ENCODE measurements at regions not wholly inside any gene's neighbourhood (a gene's known extent, or its start where the extent isn't known, plus 50 kb on each side); places are given as distances from the start of the nearest gene placed in this dataset.

- TF ChIP-seq CTCF (IDR thresholded peaks at IDR 0.05) (no peak), POLR2A (IDR thresholded peaks at IDR 0.05) (no peak)
- WGBS, 2 donors: 66 to 70% methylated on average over 12 of the region's 12 CpGs
- no peak for ATAC-seq
- Histone ChIP-seq H3K9me3 (no peaks in the 10 kb centered on the region), H3K27me3 (no peaks in the 10 kb centered on the region), H3K4me3 (no peak overlapping the region), H3K36me3 (replicated peaks in 1 of 2; ENCODE audit: insufficient read depth in 1 of 2, low read depth in 2 of 2) (no peaks in the 10 kb centered on the region), H3K27ac (no peak overlapping the region), H3K4me1 (no peaks in the 10 kb centered on the region)
- DNase-seq: no peak
- intact Hi-C loops (cut with DNase I): no loop called here
Observed at GRCh38 chr13:111521691-111522229, 201.3 kb downstream of the TEX29 start.

- DNase-seq (no peak), ATAC-seq (no peak)
- no peak overlapping the region for H3K4me3 ChIP-seq
- H3K36me3 ChIP-seq (replicated peaks in 1 of 2; ENCODE audit: insufficient read depth in 1 of 2, low read depth in 2 of 2): no peaks in the 10 kb centered on the region
- no peak overlapping the region for H3K27ac ChIP-seq
- no peaks in the 10 kb centered on the region for H3K4me1 ChIP-seq
- H3K9me3 ChIP-seq: no peaks in the 10 kb centered on the region
- TF ChIP-seq CTCF (IDR thresholded peaks at IDR 0.05) (no peak), POLR2A (IDR thresholded peaks at IDR 0.05) (no peak)
- H3K27me3 ChIP-seq: peaks cover 0 to 9% of the 10 kb centered on the region in 2 donors
- intact Hi-C loops (cut with DNase I): no loop called here
- WGBS, 2 donors: 35 to 45% methylated on average over 3 of the region's 3 CpGs
Observed at GRCh38 chr13:111525320-111526118, 205.1 kb downstream of the TEX29 start.

GRCh38 chr13:111526922-111527321 is 206.5 kb downstream of the TEX29 start:
- H3K4me1 ChIP-seq: no peaks in the 10 kb centered on the region
- no peaks in the 10 kb centered on the region for H3K36me3 ChIP-seq (replicated peaks in 1 of 2; ENCODE audit: insufficient read depth in 1 of 2, low read depth in 2 of 2)
- DNase-seq: no peak
- WGBS, 2 donors: 35 to 51% methylated on average over 7 of the region's 7 CpGs
- intact Hi-C loops (cut with DNase I): no loop called here
- no peak for ATAC-seq
- no peak overlapping the region for H3K4me3 ChIP-seq
- H3K9me3 ChIP-seq: no peaks in the 10 kb centered on the region
- no peak overlapping the region for H3K27ac ChIP-seq
- H3K27me3 ChIP-seq: peaks cover 0 to 19% of the 10 kb centered on the region in 2 donors
- TF ChIP-seq CTCF (IDR thresholded peaks at IDR 0.05) (no peak), POLR2A (IDR thresholded peaks at IDR 0.05) (no peak)

GRCh38 chr13:111527614-111528229 is 207.3 kb downstream of the TEX29 start:
- intact Hi-C loops (cut with DNase I): no loop called here
- 69 to 84% methylated on average over 14 of the region's 14 CpGs for WGBS, 2 donors
- no peak for TF ChIP-seq CTCF (IDR thresholded peaks at IDR 0.05)
- TF ChIP-seq POLR2A (IDR thresholded peaks at IDR 0.05): no peak
- Histone ChIP-seq H3K4me1 (no peaks in the 10 kb centered on the region), H3K27ac (no peak overlapping the region), H3K4me3 (no peak overlapping the region), H3K36me3 (replicated peaks in 1 of 2; ENCODE audit: insufficient read depth in 1 of 2, low read depth in 2 of 2) (no peaks in the 10 kb centered on the region), H3K27me3 (peaks cover 0 to 21% of the 10 kb centered on the region in 2 donors), H3K9me3 (no peaks in the 10 kb centered on the region)
- no peak for DNase-seq
- ATAC-seq: no peak

Data from body of pancreas (tissue), 4 donors.